Right atrium auricular region (tissue), 2 donors: ENCODE measurements at regions not wholly inside any gene's neighbourhood (a gene's known extent, or its start where the extent isn't known, plus 50 kb on each side); places are given as distances from the start of the nearest gene placed in this dataset.

Experiments used
- DNase-seq: peaks from one replicate; pipeline ENCODE4 v3.0.0-alpha.2; 2019; ENCODE audit warnings: low spot score
- H3K27ac ChIP-seq, 2 donors: fragments of 200-600 bp; sonication (generic); 1 replicate in 1 of 2; 2 replicates in 1 of 2; pipeline ENCODE4 v1.5.1; 2016 to 2019
- H3K27me3 ChIP-seq, 2 donors: fragments of 200-600 bp; sonication (generic); one replicate each; pipeline versions ENCODE4 v1.5.1 to v1.6.0; 2017 to 2019
- H3K36me3 ChIP-seq: fragments of 200-600 bp; sonication (generic); one replicate; pipeline ENCODE4 v1.5.1; 2016
- H3K4me1 ChIP-seq, 2 donors: fragments of 200-600 bp; sonication (generic); one replicate each; pipeline versions ENCODE4 v1.5.1 to v1.6.0; 2017 to 2019
- H3K4me3 ChIP-seq, 2 donors: fragments of 200-600 bp; sonication (generic); 1 replicate in 1 of 2; 2 replicates in 1 of 2; pipeline ENCODE4 v1.5.1; 2017 to 2019; ENCODE audit warnings: mild to moderate bottlenecking in 1 of 2, moderate library complexity in 1 of 2
- H3K9me3 ChIP-seq, 2 donors: fragments of 200-600 bp; sonication (generic); one replicate each; pipeline ENCODE4 v1.5.1; 2019
- TF ChIP-seq, protein P1 (sequence below), 2 donors: fragments of 200-600 bp; sonication (generic); IDR thresholded peaks; one replicate each; pipeline ENCODE4 v1.5.1; 2019; ENCODE audit warnings: antibody characterized with exemption in 2 of 2

DNA sequence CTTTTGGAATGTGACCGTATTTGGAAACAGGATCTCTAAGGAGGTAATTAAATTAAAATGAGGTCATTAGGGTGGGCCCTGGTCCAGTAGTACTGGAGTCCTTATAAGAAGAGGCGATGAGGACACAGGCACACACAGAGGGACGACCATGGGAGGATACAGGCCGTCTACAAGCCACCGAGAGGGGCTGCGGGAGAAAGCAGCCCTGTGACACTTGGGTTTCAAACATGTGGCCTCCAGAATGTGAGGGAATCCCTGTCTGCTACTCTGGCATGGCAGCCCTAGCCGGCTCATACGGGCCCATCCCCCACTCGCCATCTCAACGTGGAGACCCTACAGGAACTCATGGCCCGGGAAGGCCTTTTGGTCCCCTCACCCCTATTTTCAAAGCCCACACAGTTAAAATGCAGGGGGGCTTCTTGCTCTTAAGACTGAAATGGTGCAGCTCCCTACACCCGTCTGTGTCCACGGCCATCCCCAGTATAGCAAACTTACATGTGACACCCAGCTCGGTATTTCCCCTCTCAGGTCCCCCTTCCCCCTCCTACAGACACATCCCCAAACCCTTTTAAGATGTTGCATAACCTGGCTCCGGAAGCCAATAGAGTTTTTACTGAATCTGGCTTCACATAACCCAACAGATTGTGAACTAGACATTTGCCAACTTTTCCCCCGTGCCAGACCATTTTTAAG lies 124.1 kb upstream of the TBL1X start:
- Histone ChIP-seq H3K4me3 (no peak overlapping the region), H3K27me3 (no peaks in the 10 kb centered on the region), H3K36me3 (no peaks in the 10 kb centered on the region), H3K27ac (peak overlapping the region; percentile 54 to 71), H3K9me3 (no peaks in the 10 kb centered on the region), H3K4me1 (peaks cover 0 to 25% of the 10 kb centered on the region in 2 donors)
- TF ChIP-seq, protein P1, sequence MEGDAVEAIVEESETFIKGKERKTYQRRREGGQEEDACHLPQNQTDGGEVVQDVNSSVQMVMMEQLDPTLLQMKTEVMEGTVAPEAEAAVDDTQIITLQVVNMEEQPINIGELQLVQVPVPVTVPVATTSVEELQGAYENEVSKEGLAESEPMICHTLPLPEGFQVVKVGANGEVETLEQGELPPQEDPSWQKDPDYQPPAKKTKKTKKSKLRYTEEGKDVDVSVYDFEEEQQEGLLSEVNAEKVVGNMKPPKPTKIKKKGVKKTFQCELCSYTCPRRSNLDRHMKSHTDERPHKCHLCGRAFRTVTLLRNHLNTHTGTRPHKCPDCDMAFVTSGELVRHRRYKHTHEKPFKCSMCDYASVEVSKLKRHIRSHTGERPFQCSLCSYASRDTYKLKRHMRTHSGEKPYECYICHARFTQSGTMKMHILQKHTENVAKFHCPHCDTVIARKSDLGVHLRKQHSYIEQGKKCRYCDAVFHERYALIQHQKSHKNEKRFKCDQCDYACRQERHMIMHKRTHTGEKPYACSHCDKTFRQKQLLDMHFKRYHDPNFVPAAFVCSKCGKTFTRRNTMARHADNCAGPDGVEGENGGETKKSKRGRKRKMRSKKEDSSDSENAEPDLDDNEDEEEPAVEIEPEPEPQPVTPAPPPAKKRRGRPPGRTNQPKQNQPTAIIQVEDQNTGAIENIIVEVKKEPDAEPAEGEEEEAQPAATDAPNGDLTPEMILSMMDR (IDR thresholded peaks at IDR 0.05) = no peak
- no peak for DNase-seq

DNA sequence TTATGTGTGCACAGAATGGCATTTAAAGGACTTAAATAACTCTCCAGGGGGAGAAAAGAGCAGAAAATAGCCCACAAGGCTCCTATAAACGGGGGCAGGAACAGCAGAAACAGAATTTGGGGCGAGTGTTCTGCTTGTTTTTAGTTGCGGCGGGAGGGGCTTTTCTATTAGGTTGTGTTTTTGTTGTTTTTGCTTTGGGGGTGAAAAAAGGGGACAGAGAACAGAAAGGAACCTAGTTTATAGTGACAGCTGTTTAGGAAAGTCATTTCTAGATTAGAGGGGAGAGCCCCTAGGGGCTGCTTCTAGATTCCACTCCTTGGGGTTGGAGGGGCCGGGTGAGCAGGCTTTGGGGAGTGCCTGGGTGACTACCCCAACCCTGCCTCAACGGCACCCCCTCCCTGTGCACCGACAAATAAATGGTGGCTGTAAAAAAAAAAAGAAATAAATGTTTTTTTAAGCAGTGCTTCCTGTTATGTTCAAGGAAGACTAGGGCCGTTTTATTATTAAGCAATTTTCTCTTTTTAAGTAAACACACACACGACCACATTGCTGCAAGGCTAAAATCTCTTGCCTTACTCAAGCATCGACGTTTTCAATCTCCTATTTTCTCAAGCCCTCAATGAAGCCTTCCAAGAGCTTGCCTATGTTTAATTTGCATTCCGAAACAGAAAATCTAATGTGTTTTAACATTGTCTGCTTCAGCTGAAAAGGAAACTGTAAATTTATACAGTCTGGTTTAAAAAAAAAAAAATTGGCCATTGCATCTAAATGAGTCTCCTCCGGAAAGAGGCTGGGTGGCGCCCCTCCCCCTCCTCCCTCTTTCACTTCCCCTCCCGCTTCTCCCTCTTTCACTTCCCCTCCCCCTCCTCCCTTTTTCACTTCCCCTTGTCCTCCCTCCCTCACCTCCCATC lies 123.3 kb upstream of the TBL1X start:
- Histone ChIP-seq H3K27ac (peak overlapping the region; percentile 54 to 71), H3K27me3 (no peaks in the 10 kb centered on the region), H3K36me3 (no peaks in the 10 kb centered on the region), H3K4me3 (peak overlapping the region in 1 of 2 donors; percentile 26), H3K4me1 (peaks cover 0 to 25% of the 10 kb centered on the region in 2 donors), H3K9me3 (no peaks in the 10 kb centered on the region)
- TF ChIP-seq, protein P1 (IDR thresholded peaks at IDR 0.05) = no peak
- peak; percentile 70 for DNase-seq

DNA sequence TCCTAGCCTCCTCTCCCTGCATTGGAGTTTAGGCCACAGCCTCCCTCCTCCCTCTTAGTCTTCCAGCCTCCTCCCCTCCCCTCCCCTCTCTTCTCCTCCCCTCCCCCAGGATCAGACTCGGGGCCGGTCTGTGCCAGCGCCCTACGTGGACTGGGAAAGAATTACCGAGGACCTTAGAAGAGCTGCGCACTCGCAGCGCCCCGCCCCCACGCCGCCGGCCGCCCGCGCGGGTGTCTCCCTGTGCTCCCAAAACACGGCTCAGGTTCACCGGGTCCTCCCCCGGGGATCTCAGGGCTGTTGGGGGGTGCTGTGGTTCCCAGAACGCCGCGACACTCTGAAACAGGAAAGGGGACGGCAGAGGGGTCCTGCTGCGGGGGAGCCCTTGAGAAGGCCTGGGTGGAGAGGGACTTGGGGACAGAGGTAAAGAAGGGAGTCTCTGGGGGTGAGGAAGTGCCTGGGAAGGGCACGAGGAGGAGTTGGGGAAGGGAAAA lies 122.3 kb upstream of the TBL1X start:
- Histone ChIP-seq H3K4me3 (peak overlapping the region in 1 of 2 donors; percentile 26), H3K9me3 (no peaks in the 10 kb centered on the region), H3K27ac (peak overlapping the region in 1 of 2 donors; percentile 43), H3K36me3 (no peaks in the 10 kb centered on the region), H3K27me3 (no peaks in the 10 kb centered on the region), H3K4me1 (peaks cover 0 to 25% of the 10 kb centered on the region in 2 donors)
- TF ChIP-seq, protein P1 (IDR thresholded peaks at IDR 0.05) = no peak
- peak; percentile 82 for DNase-seq

DNA sequence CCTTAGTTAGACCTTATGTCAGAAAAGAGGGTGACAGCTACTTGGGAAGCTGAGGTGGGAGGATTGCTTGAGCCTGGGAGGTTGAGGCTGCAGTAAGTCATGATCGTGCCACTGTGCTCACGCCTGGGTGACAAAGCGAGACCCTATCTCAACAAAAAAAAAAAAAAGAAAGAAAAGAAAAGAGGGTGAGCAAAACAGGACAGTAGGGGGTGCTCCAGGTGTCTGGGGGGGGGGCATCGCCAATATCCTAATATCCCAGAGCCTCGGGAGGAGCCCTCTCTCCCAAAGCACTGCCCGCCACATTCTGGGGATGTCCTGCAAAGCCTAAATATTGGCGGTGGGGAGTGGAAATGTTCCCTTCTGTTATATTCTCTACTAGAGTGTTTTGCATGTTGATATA lies 120.9 kb upstream of the TBL1X start:
- Histone ChIP-seq H3K4me3 (no peak overlapping the region), H3K4me1 (peaks cover 0 to 25% of the 10 kb centered on the region in 2 donors), H3K27me3 (no peaks in the 10 kb centered on the region), H3K36me3 (no peaks in the 10 kb centered on the region), H3K27ac (no peak overlapping the region), H3K9me3 (no peaks in the 10 kb centered on the region)
- TF ChIP-seq, protein P1 (IDR thresholded peaks at IDR 0.05) = no peak
- DNase-seq = no peak

DNA sequence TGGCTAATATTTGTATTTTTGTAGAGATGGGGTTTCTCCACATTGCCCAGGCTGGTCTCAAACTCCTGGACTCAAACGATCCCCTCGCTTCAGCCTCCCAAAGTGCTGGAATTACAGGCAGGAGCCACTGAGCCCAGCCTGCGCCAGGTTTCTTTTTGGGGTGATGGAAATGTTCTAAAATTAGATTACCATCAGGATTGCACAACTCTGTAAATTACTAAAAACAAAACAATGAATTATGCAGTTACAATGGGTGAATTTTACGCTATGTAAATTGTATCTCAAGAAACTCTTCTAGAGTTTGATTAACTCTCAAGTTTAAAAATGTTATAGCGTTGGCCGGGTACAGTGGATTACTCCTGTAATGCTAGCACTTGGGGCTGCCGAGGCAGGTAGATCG lies 118.9 kb upstream of the TBL1X start:
- no peaks in the 10 kb centered on the region for H3K27me3 ChIP-seq
- no peak overlapping the region for H3K27ac ChIP-seq
- no peak overlapping the region for H3K4me3 ChIP-seq
- no peak for DNase-seq
- peaks cover 0 to 14% of the 10 kb centered on the region in 2 donors for H3K4me1 ChIP-seq
- H3K9me3 ChIP-seq = no peaks in the 10 kb centered on the region
- no peaks in the 10 kb centered on the region for H3K36me3 ChIP-seq
- TF ChIP-seq, protein P1 (IDR thresholded peaks at IDR 0.05) = no peak
